ENCODE measurements at regions not wholly inside any gene's neighbourhood (a gene's known extent, or its start where the extent isn't known, plus 50 kb on each side); places are given as distances from the start of the nearest gene placed in this dataset.
"Not testable (repeated sequence)": the region's sequence is repeated elsewhere in the genome, so short reads cannot be mapped to it uniquely, and the experiment has no call there.

DNA sequence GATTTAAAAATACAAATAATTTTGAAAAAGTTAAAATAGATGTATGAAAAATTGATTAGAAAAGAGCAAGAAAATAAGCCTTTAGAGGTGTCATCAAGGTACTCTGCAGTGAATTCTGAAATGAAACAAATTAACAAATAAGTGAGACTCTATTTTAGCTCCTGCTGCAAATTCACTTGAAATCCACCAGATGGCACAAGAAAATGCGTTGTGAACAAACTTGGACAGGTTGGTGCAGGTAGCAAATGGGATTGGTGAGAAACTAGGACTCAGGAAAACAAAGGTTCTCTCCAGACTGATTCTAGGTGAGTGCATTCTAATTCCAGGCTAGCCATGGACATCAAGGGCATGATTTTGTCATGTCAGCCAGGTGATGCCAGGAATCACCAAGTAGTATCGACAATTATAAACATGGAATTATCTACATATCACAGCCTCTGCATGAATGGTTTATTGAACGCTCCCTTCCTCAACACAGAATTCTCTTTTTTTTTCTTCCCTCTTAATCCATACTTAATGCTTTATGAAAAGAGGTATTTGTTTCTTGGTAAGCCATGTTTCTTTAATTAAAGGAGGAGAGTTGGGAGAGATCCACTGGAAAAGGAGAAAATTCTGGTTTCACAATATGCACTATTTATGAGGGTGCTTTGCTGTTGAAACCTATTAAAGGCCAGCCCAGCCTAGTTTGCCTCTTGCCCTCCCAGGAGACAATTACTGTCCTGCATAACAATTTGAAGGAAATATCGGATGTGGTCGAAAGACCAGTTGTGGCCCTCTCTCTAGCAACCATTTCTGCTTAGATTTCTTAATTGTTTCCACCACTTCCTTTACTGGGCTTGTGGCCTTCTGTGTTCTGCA is 118.1 kb downstream of the ZNF365 start:
- peak; percentile 34 for DNase-seq (ENCODE audit: low spot score)
- in situ Hi-C loops (cut with HindIII; ENCODE audit: low sequenced_read_pairs) = no loop called here

DNA sequence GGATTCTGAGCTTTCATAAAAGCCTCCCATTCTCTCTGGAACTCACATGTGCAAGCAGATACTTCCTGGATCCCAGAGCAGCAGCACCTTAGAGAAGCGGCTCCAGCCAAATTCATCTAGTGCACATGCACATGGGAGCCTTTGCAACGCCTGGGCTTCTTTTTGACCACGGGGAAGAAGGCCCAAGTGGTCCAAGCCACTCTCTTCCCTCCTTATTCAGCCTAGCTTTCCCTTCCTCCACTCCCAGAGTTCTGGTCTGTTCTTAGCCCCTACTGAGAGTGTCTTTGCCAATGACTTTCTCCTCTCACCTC is 118.7 kb downstream of the ZNF365 start:
- DNase-seq (ENCODE audit: low spot score) = no peak
- in situ Hi-C loops (cut with HindIII; ENCODE audit: low sequenced_read_pairs) = no loop called here

DNA sequence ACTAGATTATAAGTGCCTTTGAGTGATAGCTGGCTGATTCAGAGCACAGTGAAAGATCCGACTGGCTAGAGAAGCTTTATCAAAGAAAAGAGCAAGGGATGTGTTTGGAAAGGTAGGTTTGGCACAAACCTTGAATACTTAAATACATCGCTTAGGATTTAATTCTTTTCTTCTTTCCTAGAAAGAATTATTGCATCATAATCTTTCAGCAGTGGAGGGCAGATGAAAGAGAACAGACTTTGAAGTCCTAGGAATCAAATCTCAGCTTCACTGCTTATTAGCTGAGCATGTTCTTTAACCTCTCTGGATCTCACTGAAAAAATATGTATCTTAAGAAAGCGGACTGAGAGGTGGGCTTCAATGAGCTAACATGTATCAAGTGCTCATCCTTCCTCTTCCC is 122.8 kb downstream of the ZNF365 start:
- in situ Hi-C loops (cut with HindIII; ENCODE audit: low sequenced_read_pairs) = no loop called here
- no peak for DNase-seq (ENCODE audit: low spot score)

DNA sequence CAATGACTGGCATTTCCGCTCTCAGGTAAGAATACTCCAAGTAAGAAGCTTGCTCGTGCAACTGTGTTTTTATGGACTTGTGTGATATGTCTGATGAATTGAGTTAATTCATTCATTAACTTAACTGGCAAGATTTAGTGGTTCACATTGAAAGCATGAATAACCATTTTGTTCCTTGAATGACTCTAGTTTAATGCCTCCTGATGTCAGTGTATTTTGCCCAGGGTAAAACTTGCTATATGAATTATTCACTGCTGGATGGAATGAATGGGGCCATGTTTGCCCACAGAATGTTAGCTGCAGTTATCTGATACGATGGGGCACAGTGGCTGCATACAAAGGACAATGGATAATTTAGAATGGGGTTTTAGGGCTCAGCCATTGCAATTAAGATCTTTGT is 124.1 kb downstream of the ZNF365 start:
- in situ Hi-C loops (cut with HindIII; ENCODE audit: low sequenced_read_pairs) = no loop called here
- DNase-seq (ENCODE audit: low spot score) = no peak

DNA sequence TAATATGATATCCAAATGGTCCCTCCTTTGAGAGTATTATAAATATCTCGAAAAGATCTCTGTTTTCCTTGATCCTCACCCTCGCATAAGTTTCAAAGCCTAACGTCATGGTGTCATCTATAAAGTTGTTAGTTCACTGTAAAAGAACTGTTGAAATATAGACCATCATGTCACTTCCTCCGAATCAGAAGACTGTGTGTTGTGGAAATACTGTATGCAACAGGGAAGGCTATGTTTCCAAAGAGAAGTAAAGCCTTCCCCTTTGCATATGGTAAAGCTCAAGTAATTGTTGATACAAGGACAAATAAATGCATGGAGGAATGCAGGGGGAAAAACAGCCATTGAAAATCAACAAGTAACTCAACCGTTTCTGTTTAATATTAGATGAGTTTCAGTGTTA is 125.9 kb downstream of the ZNF365 start:
- DNase-seq (ENCODE audit: low spot score); in situ Hi-C loops (cut with HindIII; ENCODE audit: low sequenced_read_pairs): not testable (repeated sequence)

DNA sequence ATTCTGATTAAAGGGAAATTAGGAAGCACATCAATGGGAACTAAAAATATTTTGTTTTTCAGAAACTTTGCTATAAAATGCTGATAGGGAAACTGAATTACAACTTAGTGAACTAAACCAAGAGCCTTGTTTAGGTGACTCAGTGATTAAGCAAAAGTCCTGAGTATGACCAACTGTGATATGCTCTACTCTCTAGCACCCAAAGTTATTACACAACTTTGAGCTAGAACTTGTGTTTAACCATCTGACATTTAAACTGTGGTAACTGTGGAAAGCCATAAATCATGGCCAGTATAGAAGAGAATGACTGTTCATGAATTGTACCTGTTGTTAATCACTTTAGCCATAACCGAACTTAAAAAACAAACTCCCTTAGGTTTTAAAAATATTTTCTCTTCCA is 127.4 kb downstream of the ZNF365 start:
- in situ Hi-C loops (cut with HindIII; ENCODE audit: low sequenced_read_pairs) = no loop called here
- no peak for DNase-seq (ENCODE audit: low spot score)

DNA sequence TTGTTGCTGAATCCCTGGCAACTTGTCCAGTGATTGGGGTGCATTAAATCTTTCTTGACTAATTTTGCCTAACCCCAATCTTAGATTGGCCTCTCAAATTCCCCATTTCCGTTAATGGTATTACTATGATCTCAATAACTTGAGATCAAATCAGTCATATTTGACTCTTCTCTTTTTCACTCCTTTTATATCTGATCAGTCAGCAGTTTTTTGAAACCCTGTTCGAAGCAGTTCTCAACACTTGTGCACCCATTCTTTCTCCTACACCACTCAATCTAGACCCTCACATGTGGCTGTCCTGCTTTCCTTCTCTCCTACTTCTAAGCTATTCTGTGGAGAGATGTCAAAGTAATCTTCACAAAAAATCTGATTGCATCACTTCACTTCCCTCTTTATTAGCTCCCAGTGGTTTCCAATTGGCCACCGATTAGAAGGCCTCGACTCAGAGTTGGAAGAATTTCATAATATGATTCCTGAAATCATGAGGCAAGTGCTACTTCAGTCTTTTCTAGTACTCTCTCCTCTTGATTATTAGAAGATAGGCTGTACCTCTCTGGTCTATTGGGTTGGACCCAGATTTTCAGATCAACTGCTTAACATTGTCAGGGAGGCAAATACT is 128.9 kb downstream of the ZNF365 start:
- in situ Hi-C loops (cut with HindIII; ENCODE audit: low sequenced_read_pairs) = no loop called here

DNA sequence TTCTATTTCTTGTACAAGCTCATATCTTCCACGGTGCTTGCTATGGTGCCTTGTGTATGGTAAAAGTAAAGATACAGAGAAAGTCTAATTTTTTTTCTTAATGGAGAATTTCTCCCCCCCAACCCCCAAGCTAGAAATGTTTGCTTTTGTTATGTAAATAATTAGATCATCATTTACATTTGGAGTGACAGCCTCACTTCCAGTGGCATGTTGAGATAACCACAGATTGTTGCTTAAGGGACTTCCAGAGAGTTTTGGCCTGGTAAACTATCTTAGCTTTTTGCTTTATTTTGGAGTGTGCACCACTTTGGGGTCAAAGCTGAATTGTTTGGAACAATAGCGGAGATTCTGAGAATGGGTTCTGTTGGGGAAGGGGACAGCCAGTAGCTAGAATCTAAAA is 129.7 kb downstream of the ZNF365 start:
- in situ Hi-C loops (cut with HindIII; ENCODE audit: low sequenced_read_pairs) = no loop called here
- DNase-seq (ENCODE audit: low spot score) = no peak

More for the DNA sequence above, 128.9 kb downstream of the ZNF365 start:
- no peak for DNase-seq (ENCODE audit: low spot score)

DNA sequence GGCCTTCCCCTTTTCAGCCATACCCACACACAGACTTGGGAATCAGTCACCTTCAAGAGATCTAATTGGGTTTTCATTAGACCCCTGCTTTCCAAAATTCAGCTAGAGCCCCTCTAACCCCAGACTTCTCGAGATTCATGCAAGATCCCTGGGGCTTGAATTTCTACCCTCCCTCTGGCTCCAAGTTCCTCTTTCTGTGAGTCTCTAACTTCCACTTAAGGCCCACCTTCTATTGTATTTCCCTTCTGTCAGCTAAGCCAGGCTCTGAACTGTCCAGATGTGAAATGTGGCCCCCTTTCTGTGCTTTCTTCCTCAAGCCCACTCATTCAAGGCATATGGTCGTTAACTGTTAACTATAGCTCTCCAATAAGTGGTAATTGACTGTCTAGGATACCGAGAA is 132.2 kb downstream of the ZNF365 start:
- in situ Hi-C loops (cut with HindIII; ENCODE audit: low sequenced_read_pairs) = no loop called here
- DNase-seq (ENCODE audit: low spot score) = no peak

DNA sequence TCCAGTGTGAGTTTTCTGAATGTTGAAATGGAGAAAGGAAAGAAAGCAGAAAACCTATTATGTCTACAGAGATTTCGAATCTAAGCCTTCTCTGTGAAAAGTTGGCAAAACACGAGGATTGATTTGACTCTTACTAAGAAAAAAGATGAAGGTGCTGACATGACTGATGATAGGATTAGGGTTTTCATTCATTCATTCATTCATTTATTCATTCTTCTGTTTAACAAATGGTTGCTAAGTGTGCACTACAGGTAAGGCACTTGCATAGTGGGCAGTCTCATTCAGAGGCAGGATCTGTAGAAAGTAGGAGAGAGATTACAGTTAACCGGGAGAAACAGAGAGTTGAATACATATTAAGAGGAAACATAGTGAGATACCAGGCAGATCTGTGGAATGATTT is 137.1 kb downstream of the ZNF365 start:
- DNase-seq (ENCODE audit: low spot score) = no peak
- in situ Hi-C loops (cut with HindIII; ENCODE audit: low sequenced_read_pairs) = no loop called here

DNA sequence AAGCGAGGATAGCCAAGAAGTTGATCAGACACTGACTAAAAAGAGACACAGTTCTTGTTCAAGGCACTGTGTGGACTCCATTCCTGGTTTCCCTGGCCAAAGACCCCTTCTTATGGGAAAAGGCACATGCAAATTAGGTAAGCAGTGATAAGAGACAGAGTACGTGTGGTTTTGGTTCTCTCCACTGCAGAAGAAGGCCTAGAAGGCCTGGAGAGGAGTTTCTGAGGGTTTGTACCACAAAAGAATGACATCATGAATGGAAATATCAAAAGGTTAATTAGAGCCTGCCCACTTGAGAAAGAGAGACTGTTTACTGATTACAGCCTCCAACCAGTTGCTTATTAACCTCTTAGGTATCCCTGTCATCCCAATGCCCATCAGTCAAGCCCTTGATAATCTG is 137.5 kb downstream of the ZNF365 start:
- in situ Hi-C loops (cut with HindIII; ENCODE audit: low sequenced_read_pairs) = no loop called here
- DNase-seq (ENCODE audit: low spot score) = no peak

DNA sequence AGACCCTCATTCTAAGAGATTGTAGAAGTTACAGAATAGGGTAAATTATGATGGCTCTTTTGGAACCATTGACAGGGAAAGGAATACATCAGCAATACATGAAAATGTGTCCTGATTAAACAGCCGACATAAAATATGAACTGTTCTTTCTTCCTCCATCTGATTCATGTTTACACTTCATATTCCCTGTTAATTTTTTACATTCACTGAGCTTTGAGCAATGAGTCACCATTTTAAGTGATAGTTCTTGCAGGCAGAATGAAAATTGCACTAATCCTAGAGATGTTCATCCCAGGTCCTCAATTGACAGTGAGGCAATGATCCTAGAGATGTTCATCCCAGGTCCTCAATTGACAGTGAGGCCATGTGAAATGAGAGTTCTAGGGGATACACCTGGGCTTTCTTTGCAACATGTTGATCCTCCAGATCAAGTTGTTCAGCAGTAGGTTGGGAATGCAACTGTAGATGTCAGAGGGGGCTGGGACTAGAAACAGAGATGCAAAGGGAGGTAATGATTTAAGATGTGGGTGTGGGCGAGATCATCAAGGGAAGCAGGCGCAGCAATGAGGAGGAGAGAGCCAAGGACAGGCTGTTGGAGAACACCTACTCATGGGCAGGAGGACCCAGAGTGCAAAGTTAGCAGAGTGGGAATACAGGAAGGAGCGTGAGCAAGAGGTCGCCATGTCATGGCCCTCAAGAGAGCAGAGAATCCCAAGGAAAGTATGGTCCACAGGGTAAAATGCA is 138.7 kb downstream of the ZNF365 start:
- in situ Hi-C loops (cut with HindIII; ENCODE audit: low sequenced_read_pairs) = no loop called here
- DNase-seq (ENCODE audit: low spot score) = no peak

DNA sequence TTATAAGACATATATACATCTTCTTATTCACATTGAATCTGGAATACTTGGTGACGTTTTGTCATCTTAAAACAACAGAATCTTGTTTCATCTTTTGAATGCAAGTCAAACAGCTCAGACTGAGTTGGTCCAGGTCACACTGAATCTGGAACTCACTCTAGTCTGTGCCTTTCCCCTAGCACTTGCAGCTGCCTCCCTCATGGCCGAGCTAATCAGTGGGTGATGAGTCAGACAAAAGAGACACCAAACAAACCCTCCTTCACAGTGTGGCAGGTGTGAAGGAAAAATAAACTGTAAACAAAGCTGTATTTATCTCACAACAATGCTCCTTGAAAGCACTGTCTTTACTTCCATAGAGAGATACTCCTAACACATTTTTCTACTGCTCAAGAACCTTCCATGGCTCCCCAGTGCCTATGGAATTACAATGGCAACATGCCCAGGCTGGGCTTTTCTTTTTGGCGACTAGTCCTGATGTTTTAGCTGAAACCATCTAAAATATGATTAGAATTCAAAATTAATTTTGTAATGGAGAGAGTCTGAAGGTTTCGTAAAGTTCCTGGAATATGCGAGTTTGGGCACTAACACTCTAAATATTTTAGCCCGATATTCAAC is 140.0 kb downstream of the ZNF365 start:
- in situ Hi-C loops (cut with HindIII; ENCODE audit: low sequenced_read_pairs) = no loop called here
- DNase-seq (ENCODE audit: low spot score) = no peak

DNA sequence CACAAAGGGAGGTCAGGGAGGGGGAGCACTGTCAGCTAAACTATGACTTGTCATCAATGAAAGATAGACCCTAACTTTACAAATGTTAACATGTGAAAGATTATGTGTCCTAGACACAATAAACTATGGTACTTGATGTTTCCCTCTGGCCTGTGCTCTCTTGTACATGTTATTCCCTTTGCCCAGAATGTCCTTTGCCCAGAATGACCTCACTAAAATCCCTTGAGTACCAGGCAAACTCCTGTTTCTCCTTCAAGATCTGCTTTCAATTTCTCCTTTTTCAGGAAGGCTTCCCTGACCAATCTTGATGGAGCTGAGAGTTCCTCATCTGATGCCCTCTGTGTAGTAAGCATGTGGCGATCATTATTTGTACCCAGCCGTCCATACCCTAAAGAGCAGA is 143.1 kb downstream of the ZNF365 start:
- DNase-seq (ENCODE audit: low spot score) = no peak
- in situ Hi-C loops (cut with HindIII; ENCODE audit: low sequenced_read_pairs) = no loop called here

DNA sequence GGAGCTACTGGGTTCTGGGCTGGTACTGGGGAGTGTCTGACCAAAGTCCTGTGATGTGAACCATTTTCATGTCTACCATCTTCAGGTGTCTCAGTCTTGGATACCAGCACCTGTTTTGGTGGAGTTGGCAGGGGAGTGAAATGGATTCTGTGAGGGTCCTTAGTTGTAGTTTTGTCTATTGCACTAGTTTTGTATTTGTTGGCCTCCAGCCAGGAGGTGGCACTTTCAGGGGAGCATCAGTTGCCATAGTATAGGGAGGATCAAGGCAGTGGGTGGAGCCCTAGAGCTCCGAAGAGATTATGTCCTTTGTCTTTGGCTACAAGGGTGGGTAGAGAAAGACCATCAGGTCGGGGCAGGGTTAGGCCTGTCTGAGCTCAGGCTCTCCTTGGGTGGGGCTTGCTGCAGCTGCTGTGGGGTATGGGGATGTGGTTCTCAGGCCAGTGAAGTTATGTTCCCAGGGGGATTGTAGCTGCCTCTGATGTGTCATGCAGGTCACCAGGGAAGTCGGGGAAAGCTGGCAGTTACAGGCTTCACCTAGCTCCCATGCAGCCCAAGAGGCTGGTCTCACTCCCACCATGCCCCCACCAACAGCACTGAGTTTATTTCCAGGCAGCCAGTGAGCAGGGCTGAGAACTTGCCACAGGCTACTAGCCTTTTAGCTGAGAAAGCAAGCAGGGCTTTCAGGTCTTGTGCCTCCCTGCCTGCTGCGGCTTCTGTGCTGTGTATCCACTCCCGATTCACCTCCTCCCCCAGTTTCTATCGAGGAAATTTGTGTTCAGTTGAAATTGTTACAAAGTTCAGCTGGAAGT is 153.1 kb downstream of the ZNF365 start:
- in situ Hi-C loops (cut with HindIII; ENCODE audit: low sequenced_read_pairs) = no loop called here
- DNase-seq (ENCODE audit: low spot score) = no peak

DNA sequence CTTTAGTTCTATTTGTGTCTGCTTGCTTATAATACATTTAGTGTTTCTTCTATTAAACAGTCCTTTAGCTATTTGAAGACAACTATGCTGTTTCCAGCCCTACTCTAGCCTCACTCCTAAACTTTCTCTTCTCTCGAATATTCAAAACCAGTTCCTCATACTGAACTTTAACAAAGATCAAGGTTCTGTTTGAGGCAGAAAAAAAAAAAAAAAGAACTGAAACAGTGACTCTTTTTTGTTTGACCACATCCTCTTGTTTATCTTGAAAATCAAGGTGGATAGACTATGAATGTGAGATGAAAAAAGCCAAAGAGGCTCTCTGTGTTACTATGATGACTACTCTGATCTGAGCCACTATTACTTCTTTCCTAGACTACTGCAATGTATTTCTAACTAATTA is 154.3 kb downstream of the ZNF365 start:
- in situ Hi-C loops (cut with HindIII; ENCODE audit: low sequenced_read_pairs) = no loop called here

DNA sequence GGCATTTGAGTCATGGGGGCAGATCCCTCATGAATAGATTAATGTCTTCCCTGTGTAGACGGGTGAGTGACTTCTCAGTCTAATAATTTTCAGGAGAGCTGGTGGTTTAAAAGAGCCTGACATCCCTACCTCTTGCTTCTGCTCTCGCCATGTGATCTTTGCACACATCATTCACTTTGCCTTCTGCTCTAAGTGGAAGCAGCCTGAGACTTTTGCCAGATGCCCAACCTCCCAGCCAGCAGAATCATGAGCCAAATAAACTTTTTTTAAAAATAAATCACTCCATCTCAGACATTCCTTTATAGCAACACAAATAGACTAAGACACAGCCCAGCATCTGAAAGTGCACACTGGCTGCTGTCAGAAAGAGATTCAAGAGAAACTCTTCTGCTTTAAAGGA is 155.2 kb downstream of the ZNF365 start:
- DNase-seq (ENCODE audit: low spot score) = no peak
- in situ Hi-C loops (cut with HindIII; ENCODE audit: low sequenced_read_pairs) = no loop called here

More for the DNA sequence above, 154.3 kb downstream of the ZNF365 start:
- no peak for DNase-seq (ENCODE audit: low spot score)

DNA sequence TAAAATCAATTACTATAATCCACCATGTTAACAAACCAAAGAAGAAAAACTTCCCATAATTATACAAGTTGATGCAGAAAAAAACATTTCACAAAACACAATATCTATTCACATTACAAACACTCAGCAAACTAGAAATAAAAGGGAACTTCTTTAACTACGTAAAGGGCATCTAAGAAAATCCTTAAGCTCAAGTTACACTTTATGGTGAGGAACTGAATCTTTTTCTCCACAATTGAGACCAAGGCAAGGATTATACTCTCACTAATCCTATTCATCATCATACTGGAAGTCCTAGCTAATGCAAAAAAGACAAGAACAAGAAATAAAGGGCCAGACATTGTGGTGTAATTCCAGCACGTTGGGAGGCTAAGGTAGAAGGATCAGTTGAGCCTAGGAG is 159.9 kb downstream of the ZNF365 start:
- in situ Hi-C loops (cut with HindIII; ENCODE audit: low sequenced_read_pairs) = no loop called here
- no peak for DNase-seq (ENCODE audit: low spot score)

DNA sequence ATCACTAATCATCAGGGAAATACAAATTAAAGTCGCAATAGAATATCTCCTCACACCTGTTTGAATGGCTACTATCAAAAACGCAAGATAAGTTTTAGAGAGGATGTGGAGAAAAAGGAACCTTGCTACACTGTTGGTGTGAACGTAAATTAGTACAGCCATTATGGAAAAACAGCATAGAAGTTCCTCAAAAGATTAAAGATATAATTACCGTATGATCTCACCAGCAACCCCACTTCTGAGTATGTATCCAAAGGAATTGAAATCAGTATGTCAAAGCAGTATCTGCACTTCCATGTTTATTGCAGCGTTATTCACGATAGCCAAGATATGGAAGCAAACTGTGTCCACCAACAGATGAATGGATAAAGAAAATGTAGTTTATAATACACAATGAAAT is 164.4 kb downstream of the ZNF365 start:
- in situ Hi-C loops (cut with HindIII; ENCODE audit: low sequenced_read_pairs) = no loop called here
- DNase-seq (ENCODE audit: low spot score) = no peak

All from G401 (cell line).